ENCODE measurements at regions not wholly inside any gene's neighbourhood (a gene's known extent, or its start where the extent isn't known, plus 50 kb on each side); places are given as distances from the start of the nearest gene placed in this dataset.

DNA sequence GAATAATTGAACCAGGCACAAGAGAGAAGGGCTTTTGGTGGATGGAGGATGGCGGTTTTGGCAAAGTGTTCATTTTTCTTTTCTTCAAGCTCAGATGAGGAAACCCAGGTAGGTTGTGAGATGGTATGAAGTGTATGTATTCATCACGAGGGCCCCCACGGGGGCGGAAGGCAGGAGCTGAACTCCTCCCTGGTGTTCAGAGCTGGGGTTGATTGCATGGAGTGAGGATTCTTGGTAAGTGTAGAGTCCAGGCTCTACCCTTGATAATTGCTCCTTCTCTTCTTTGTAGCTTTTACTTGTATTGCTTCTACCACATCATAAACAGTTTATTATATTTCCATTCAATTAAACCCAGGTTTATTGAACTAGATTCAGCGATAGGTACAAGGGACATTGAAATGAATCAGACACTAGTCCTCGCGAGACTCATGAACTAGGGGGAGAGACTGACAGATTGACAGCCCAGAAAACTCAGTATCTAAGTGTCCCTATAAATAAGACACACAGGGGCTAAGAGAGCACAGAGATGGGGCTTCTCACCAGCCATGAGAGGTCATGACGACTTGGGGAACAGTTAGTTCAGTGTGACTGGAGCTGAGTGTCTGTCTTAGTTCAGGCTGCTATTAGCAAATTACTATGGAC lies 116.7 kb upstream of the KLF4 start:
- TF ChIP-seq, protein P1, sequence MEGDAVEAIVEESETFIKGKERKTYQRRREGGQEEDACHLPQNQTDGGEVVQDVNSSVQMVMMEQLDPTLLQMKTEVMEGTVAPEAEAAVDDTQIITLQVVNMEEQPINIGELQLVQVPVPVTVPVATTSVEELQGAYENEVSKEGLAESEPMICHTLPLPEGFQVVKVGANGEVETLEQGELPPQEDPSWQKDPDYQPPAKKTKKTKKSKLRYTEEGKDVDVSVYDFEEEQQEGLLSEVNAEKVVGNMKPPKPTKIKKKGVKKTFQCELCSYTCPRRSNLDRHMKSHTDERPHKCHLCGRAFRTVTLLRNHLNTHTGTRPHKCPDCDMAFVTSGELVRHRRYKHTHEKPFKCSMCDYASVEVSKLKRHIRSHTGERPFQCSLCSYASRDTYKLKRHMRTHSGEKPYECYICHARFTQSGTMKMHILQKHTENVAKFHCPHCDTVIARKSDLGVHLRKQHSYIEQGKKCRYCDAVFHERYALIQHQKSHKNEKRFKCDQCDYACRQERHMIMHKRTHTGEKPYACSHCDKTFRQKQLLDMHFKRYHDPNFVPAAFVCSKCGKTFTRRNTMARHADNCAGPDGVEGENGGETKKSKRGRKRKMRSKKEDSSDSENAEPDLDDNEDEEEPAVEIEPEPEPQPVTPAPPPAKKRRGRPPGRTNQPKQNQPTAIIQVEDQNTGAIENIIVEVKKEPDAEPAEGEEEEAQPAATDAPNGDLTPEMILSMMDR (IDR thresholded peaks at IDR 0.05) = no peak

DNA sequence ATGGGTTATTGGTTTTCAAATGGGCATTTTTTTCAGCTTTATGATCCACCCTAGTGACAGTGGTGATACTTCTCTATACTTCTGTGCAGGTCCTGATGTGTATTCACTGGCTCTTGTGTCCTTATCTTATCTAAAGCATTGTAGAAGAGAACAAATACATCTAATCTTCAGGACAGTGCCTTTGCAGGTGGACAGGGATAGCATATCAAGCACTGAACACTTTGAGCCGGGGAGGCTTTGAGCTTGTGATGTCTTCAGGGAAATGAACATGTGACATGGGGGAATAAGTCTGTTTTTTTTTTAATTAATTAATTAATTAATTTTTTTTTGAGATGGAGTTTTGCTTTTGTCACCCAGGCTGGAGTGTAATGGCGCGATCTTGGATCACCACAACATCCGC lies 115.5 kb upstream of the KLF4 start:
- TF ChIP-seq, protein P1 (IDR thresholded peaks at IDR 0.05) = no peak

DNA sequence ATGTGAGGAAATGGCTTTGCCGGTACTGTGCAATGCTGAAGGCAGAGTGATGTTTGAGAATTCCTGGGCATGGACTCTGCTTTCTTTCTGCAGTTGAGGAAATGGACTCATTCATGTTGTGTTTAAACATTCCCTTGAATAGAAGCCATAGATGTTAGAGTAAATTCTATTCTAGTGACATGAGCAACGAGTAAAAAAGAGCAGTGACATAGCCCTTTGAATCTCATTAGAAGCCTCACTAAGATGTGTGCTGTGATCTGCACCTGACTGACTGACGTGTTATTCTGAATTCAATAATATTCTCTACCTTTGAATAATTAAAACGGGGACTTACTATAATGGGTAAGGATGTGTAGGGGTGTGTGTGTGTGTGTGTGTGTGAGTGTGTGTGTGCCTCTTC lies 113.7 kb upstream of the KLF4 start:
- TF ChIP-seq, protein P1 (IDR thresholded peaks at IDR 0.05) = no peak

DNA sequence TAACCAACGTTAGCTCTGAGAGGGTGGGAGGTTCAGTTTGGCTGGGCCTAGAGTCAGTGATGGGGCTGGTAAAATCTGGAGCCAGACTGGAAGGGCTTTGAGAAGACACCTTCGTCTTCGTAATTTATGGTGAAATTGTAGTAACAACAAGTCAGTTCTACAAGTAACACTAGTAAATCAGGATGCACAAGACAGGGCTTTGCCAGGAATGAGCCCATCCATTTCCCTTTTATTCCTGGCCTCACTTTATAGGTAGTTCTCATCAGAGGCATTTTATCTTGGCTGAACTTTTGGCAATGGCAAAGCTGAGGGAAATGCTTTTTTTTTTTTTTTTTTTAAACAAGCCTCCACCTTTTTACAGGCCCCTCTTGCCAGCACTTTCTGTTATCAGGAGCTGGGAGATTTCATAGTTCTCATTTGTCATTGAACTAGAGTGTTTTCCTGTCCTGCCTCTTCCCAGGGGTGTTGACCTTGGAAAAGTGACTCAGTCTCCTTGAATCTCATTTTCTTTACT lies 110.5 kb upstream of the KLF4 start:
- TF ChIP-seq, protein P1 (IDR thresholded peaks at IDR 0.05) = no peak

DNA sequence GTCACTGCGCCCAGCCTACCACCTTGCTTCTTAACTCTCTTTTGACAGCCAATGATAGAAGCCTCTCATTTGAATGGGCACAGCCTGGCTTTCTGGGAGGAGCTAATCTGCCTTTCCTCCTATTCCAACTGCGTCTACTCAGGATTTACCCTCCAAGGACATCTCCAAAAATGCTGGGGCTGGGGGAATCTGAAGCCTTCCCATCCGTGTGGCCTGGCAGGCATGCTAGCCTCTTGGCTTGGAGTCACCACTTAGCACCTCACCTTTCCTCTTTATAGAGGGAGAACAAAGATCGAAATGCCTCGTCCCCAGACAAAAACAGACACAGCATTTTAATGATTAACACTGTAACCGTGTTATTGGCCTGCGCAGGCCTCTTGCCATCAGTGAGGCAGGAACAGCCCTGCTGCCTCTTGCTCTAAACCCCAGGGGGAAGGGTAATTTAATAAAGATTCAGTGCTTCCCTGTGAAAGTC lies 108.2 kb upstream of the KLF4 start:
- TF ChIP-seq, protein P1 (IDR thresholded peaks at IDR 0.05) = no peak

DNA sequence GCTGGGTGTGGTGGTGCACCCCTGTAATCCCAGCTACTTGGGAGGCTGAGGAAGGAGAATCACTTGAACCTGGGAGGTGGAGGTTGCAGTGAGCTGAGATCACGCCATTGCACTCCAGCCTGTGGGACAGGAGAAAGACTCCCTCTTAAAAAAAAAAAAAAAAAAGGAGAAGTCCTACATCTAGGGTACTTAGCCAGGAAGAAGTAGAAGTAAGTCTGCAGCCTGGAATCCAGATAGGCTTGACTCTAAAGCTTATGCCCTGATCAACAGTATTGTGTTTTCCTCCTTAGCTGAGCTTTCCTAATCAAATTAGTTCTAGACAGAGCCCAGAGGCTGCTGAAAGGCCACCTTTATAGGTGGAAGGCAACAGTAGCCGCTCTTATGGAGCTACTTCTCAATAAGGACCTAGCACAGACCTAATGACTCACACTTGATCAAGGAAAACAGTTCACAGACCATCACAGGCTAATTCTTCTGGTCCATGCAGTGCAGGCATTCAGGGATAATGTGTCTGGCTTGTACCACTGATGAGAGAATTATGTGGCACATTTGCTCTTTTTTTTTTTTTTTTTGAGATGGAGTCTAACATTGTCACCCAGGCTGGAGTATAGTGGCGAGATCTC lies 105.5 kb upstream of the KLF4 start:
- TF ChIP-seq, protein P1 (IDR thresholded peaks at IDR 0.05) = no peak

DNA sequence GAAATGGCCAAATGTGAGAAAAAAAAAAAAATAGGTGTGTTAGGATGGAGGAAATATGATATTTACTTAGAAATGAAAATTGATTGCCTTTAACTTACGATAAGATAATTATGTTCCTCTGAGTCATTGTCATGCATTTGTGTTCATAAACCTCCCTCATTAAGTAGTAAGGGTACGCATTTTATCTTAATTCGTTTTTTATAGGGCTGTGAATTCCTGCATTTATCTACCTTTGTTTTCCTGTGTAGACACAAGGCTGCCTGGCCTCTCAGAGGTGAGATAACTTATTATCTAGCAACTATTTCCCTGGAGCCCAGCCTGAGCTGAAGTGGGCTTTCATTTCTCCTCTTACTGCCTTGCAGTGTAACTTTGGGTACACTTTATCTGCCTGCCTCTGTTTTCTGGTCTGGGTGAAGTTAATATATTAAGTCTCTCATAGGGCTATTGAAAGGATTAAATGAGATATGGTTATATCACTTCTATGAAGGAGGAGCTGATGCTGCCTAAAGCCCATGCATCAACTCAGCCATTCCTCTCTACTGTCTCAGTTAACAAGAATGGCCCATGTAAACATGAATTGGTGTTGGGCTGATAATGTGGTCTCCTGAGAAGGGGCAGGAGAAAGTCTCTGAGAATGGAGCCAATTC lies 103.8 kb upstream of the KLF4 start:
- TF ChIP-seq, protein P1 (IDR thresholded peaks at IDR 0.05) = no peak

All from LNCAP (cell line).